ENCODE measurements at regions not wholly inside any gene's neighbourhood (a gene's known extent, or its start where the extent isn't known, plus 50 kb on each side); places are given as distances from the start of the nearest gene placed in this dataset.
A peak's percentile ranks its signal among the peaks of the same experiment; 100 is the strongest.

- DNase-seq (peak in 1 of 5 donors; percentile 9), FAIRE-seq (no peak)
- Histone ChIP-seq H3K27me3 (ENCODE audit: control insufficient read depth, insufficient read depth, low read length) (no peaks in the 10 kb centered on the region), H3K4me3 (ENCODE audit: low read length in 3 of 3) (no peak overlapping the region), H3K9ac (ENCODE audit: low read length in 3 of 3) (no peak overlapping the region), H3K4me1 (ENCODE audit: control insufficient read depth in 2 of 3, insufficient read depth in 2 of 3, low read depth in 1 of 3, low read length in 3 of 3) (peaks cover 0 to 11% (median 0%) of the 10 kb centered on the region in 3 donors), H3K9me3 (ENCODE audit: control insufficient read depth in 2 of 3, insufficient read depth in 1 of 3, low read length in 3 of 3) (no peaks in the 10 kb centered on the region), H3K36me3 (ENCODE audit: control insufficient read depth in 2 of 3, insufficient read depth in 3 of 3, low read length in 3 of 3) (peaks cover 0 to 2% (median 2%) of the 10 kb centered on the region in 3 donors), H3K27ac (ENCODE audit: low read depth in 2 of 2, low read length in 2 of 2) (no peak overlapping the region)
- intact Hi-C loops (cut with DNase I): no loop called here
- TF ChIP-seq CTCF (IDR thresholded peaks at IDR 0.05; ENCODE audit: borderline replicate concordance, extremely low read depth, insufficient read depth): no peak
Observed at GRCh38 chr11:134486106-134486505, 74.1 kb upstream of the B3GAT1 start.

- Histone ChIP-seq H3K27ac (ENCODE audit: low read depth in 2 of 2, low read length in 2 of 2) (no peak overlapping the region), H3K36me3 (ENCODE audit: control insufficient read depth in 2 of 3, insufficient read depth in 3 of 3, low read length in 3 of 3) (peaks cover 0 to 2% (median 2%) of the 10 kb centered on the region in 3 donors), H3K4me1 (ENCODE audit: control insufficient read depth in 2 of 3, insufficient read depth in 2 of 3, low read depth in 1 of 3, low read length in 3 of 3) (peaks cover 0 to 17% (median 0%) of the 10 kb centered on the region in 3 donors), H3K9me3 (ENCODE audit: control insufficient read depth in 2 of 3, insufficient read depth in 1 of 3, low read length in 3 of 3) (no peaks in the 10 kb centered on the region), H3K4me3 (ENCODE audit: low read length in 3 of 3) (no peak overlapping the region), H3K27me3 (ENCODE audit: control insufficient read depth, insufficient read depth, low read length) (no peaks in the 10 kb centered on the region), H3K9ac (ENCODE audit: low read length in 3 of 3) (no peak overlapping the region)
- TF ChIP-seq CTCF (IDR thresholded peaks at IDR 0.05; ENCODE audit: borderline replicate concordance, extremely low read depth, insufficient read depth): no peak
- intact Hi-C loops (cut with DNase I): no loop called here
- no peak for FAIRE-seq
- peak in 1 of 5 donors; percentile 3 for DNase-seq
Observed at GRCh38 chr11:134485316-134485715, 73.3 kb upstream of the B3GAT1 start.

GRCh38 chr11:134483857-134484256 lies 71.8 kb upstream of the B3GAT1 start:
- no peak overlapping the region for H3K4me3 ChIP-seq (ENCODE audit: low read length in 3 of 3)
- intact Hi-C loops (cut with DNase I): no loop called here
- DNase-seq (no peak), FAIRE-seq (no peak)
- H3K9ac ChIP-seq (ENCODE audit: low read length in 3 of 3): no peak overlapping the region
- TF ChIP-seq CTCF (IDR thresholded peaks at IDR 0.05; ENCODE audit: borderline replicate concordance, extremely low read depth, insufficient read depth): no peak
- peaks cover 0 to 2% (median 2%) of the 10 kb centered on the region in 3 donors for H3K36me3 ChIP-seq (ENCODE audit: control insufficient read depth in 2 of 3, insufficient read depth in 3 of 3, low read length in 3 of 3)
- peaks cover 0 to 19% (median 0%) of the 10 kb centered on the region in 3 donors for H3K4me1 ChIP-seq (ENCODE audit: control insufficient read depth in 2 of 3, insufficient read depth in 2 of 3, low read depth in 1 of 3, low read length in 3 of 3)
- H3K27me3 ChIP-seq (ENCODE audit: control insufficient read depth, insufficient read depth, low read length): no peaks in the 10 kb centered on the region
- H3K9me3 ChIP-seq (ENCODE audit: control insufficient read depth in 2 of 3, insufficient read depth in 1 of 3, low read length in 3 of 3): no peaks in the 10 kb centered on the region
- H3K27ac ChIP-seq (ENCODE audit: low read depth in 2 of 2, low read length in 2 of 2): no peak overlapping the region

- Histone ChIP-seq H3K36me3 (ENCODE audit: control insufficient read depth in 2 of 3, insufficient read depth in 3 of 3, low read length in 3 of 3) (peaks cover 0 to 2% (median 2%) of the 10 kb centered on the region in 3 donors), H3K9ac (ENCODE audit: low read length in 3 of 3) (no peak overlapping the region), H3K4me1 (ENCODE audit: control insufficient read depth in 2 of 3, insufficient read depth in 2 of 3, low read depth in 1 of 3, low read length in 3 of 3) (peaks cover 0 to 19% (median 0%) of the 10 kb centered on the region in 3 donors), H3K27me3 (ENCODE audit: control insufficient read depth, insufficient read depth, low read length) (no peaks in the 10 kb centered on the region), H3K4me3 (ENCODE audit: low read length in 3 of 3) (no peak overlapping the region), H3K27ac (ENCODE audit: low read depth in 2 of 2, low read length in 2 of 2) (no peak overlapping the region), H3K9me3 (ENCODE audit: control insufficient read depth in 2 of 3, insufficient read depth in 1 of 3, low read length in 3 of 3) (no peaks in the 10 kb centered on the region)
- DNase-seq: peak in 1 of 5 donors; percentile 11
- no peak for TF ChIP-seq CTCF (IDR thresholded peaks at IDR 0.05; ENCODE audit: borderline replicate concordance, extremely low read depth, insufficient read depth)
- intact Hi-C loops (cut with DNase I): no loop called here
- no peak for FAIRE-seq
Observed at GRCh38 chr11:134483291-134483690, 71.2 kb upstream of the B3GAT1 start.
